HG02852 (cell line): ENCODE measurements at regions not wholly inside any gene's neighbourhood (a gene's known extent, or its start where the extent isn't known, plus 50 kb on each side); places are given as distances from the start of the nearest gene placed in this dataset.
"Not testable (repeated sequence)": the region's sequence is repeated elsewhere in the genome, so short reads cannot be mapped to it uniquely, and the experiment has no call there.

Experiments
- ATAC-seq: cut with Tn5 transposase; IDR thresholded peaks from one replicate; pipeline ENCODE4 v1.9.1; 2021; ENCODE audit warnings: mild to moderate bottlenecking, moderate library complexity; ENCODE audit not compliant: unreplicated experiment

- ATAC-seq: no peak
Measured at GRCh38 chr14:83583201-83583600, 1946.7 kb upstream of the FLRT2 start.

GRCh38 chr14:83594874-83595273 is 1935.1 kb upstream of the FLRT2 start:
- ATAC-seq: no peak

DNA sequence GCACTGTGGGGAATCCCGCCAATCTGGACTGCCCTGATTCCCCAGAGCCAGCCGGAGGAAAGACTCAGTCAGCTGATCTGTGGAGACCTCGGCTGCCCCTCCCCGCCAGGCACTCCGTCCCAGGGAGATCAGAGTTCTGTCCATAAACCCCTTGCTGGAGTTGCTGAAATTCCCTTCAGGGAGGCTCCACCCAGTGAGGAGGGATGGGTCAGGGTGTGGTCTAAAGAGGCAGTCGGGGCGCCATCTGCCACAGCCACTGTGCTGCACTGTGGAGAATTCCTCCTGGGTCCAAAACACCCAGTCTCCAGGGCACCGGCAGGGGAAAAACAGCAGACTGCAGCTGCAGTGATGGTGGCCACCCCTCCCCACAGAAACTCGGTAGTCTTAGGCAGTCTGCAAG is 1922.3 kb upstream of the FLRT2 start:
- ATAC-seq: no peak

GRCh38 chr14:83611491-83611890 is 1918.5 kb upstream of the FLRT2 start:
- ATAC-seq: no peak

DNA sequence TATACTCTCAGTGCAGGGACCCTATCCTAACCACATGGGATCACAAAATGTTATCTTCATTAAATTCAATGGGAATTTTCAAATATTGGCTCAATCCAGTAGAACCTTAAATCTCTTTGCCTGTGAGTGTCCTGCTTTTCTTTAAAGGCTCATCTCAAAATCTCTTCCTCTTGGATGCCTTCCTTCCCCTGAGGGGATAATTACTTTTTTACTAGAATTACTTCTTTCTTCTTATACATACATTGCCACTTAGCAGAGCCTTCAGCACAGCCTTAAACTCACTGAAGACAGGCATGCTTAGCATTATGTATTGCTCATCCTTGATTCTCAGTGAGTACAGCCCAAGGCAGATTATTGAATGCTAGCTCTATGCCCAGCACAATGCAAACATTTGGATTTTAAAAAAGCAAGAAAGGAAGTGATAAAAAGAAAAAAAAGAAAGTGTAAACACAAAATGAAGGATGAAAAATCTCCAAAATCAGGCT is 1918.0 kb upstream of the FLRT2 start:
- ATAC-seq: no peak

DNA sequence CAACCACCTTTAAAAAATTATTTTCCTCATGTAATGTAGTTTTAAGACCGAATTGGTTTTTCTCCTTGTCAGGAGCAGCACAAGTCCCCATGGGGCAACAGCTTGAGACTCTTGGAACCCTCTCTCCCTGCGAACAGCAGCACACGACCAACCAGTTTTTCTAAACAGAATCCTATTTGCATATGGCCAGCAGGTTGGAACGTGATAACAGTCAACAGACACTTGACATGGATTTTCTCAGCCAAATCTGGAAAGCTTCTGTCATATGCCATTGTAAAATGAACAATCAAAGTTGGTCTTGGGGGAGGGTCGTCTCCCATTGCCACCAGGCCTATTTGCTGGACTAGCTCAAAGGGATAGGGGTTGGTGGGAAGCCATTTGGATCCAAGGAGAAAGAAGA is 1915.0 kb upstream of the FLRT2 start:
- no peak for ATAC-seq

- ATAC-seq: no peak
Measured at GRCh38 chr14:83624541-83624940, 1905.4 kb upstream of the FLRT2 start.

- ATAC-seq: no peak
Measured at GRCh38 chr14:83632375-83632774, 1897.6 kb upstream of the FLRT2 start.

DNA sequence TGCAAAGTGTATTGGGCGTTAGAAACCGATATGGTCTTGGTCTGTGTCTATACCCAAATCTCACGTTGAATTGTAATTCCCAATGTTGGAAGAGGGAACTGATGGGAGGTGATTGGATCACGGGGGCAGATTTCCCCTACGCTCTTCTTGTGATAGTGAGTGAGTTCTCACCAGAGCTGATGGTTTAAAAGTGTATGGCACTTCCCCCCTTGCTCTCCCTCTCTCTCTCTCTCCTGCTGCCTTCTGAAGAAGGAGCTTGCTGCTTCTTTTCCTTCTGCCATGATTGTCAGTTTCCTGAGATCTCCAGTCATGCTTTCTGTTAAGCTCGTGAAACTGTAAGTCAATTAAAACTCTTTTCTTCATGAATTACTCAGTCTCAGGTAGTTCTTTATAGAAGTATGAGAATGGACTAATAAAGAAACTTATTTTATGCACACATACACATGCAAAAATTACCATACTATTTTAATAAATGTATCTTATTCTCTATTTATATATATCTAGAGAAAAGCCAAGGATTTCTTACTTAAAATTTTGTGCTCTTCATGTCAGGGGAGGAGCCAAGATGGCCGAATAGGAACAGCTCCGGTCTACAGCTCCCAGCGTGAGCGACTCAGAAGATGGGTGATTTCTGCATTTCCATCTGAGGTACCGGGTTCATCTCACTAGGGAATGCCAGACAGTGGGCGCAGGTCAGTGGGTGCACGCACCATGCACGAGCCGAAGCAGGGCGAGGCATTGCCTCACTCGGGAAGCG is 1891.0 kb upstream of the FLRT2 start:
- ATAC-seq: no peak

DNA sequence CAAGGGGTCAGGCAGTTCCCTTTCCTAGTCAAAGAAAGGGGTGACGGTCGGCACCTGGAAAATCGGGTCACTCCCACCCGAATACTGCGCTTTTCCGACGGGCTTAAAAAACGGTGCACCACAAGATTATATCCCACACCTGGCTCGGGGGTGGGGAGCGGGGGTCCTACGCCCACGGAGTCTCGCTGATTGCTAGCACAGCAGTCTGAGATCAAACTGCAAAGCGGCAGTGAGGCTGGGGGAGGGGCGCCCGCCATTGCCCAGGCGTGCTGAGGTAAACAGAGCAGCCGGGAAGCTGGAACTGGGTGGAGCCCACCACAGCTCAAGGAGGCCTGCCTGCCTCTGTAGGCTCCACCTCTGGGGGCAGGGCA is 1890.5 kb upstream of the FLRT2 start:
- ATAC-seq: not testable (repeated sequence)

DNA sequence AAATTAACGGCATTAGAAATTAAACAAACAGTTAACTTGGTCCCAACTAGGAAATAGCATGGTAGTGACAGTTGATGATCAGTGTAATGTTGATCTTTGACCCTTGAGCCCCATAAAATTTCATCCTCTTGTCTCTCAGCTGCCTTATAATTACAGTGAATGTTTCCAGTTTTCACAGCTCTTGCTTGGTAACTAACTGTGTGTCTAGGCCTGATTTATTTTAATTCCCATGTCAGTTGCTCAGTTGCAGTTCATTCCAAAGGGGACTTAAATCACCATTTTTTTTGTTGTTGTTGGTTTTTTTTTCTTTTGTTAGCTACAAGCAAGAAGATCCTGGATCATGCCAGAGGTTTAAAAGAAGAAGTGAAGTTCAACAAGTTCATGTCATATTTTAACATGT is 1883.7 kb upstream of the FLRT2 start:
- ATAC-seq: no peak

- no peak for ATAC-seq
Measured at GRCh38 chr14:83660597-83660996, 1869.3 kb upstream of the FLRT2 start.

DNA sequence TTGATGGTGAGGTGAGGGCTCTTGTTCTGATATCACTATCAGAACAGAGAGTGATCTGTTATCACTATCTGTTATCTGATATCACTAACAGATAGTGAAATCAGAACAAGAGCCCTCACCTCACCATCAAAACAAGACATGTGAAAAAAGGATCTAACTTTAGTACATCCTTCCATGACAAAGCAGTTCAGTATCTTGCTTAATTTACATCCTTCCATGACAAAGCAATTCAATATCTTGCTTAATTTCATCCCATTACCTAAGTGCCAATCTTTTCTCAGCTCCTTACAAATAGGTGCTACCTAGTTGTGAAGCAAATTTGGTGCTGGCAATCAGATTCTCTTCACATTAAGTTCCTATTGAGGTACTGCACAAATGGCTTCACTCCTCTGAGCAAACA is 1865.6 kb upstream of the FLRT2 start:
- ATAC-seq: no peak

- no peak for ATAC-seq
Measured at GRCh38 chr14:83689265-83689664, 1840.7 kb upstream of the FLRT2 start.

DNA sequence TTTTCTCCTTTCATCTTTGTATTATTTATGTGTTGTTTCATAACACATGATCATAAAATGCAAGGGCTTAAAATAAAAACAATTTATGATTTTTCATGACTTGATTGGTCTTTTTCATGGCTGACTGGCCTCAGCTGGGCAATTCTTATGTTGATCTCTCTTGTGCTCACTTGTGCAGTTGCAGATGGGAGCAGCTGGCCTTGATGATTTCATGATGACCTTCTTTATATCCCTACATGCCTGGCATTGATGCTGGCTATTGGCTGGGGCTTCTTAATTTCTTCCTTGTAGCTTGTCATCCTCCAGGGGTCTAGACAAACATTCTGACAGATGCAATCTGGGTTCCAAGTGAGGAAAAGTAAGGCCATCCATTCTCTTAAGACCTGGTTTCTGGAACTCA is 1832.8 kb upstream of the FLRT2 start:
- no peak for ATAC-seq

- no peak for ATAC-seq
Measured at GRCh38 chr14:83702619-83703018, 1827.3 kb upstream of the FLRT2 start.

DNA sequence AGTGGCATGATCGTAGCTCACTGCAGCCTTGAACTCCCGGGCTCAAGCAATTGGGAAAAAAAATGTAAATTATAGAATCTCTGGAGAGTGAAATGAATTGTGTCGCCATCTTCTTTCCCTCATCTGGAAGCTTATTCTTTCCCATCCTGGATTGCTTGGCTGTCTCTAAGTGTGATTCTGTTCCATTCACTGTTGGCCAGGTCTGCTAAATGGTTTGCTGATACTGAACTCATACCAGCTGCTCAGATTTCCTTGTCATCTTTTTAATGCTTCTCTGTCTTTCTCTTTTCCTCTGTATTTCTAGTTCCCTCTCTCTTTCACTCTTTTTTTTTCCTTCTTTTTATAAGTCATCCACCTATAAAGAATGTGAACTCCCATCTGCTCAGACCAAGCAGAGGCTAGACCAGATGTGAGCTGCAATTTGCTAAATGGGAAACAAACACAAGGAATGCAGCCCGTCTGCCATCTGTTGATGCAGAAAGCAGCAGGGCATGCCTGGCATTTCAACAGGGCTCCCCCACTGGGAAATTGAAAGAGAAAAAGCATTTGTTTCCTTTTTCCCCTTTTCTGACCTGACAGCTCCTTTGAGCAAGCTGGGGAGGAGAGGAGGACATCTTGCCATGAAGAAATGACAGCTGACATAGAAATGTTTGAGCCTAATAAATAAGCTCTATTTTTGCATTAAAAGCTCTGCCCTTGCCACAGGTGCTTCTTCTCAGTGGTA is 1823.6 kb upstream of the FLRT2 start:
- ATAC-seq: no peak

DNA sequence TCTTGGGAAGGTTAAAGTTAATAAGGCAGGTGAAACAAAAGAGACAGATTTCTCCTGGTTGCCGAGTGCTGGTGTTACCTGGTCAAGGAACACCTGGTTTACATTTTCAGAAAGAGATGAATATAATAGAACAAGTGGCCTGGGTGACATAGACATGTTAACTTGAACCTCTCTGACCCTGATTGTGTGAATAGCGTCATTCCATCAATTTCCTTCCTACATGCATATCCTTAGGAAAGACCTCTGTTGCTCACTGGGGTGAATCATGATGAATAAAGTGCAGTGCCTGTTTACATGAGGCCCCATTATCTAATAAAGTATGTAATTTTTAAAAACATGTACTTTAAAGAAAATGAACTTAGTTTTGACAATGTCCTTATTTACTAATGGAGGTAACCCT is 1822.9 kb upstream of the FLRT2 start:
- no peak for ATAC-seq

- no peak for ATAC-seq
Measured at GRCh38 chr14:83709116-83709515, 1820.8 kb upstream of the FLRT2 start.

- no peak for ATAC-seq
Measured at GRCh38 chr14:83711046-83711445, 1818.9 kb upstream of the FLRT2 start.

GRCh38 chr14:83712418-83713129 is 1817.4 kb upstream of the FLRT2 start:
- no peak for ATAC-seq

DNA sequence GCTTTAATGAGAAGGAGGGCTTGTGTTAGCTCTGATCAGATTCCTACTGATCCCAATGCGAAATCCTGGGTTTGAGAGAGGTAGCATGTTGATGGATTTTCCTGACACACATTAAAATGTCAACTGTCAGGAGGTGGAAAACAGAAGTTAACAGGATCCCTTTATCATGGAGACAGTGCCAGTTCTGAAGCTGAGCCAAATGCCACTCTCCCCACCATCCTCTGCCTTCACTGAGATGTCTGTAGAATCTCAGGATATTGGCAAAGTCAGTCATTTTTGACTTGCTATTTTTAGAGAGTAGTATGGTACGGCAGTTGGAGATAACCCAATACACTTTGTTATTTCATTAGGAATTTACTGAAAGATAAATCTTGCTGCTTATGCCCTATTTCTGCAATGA is 1816.2 kb upstream of the FLRT2 start:
- no peak for ATAC-seq
